Stimulated activated CD4-positive, alpha-beta T cell treated with anti-CD3 and anti-CD28 coated beads, Interleukin-12 subunit alpha, Interleukin-12 subunit beta, amount 100 ng/mL, for 48 hours (primary cell): ENCODE measurements at regions not wholly inside any gene's neighbourhood (a gene's known extent, or its start where the extent isn't known, plus 50 kb on each side); places are given as distances from the start of the nearest gene placed in this dataset.
A peak's percentile ranks its signal among the peaks of the same experiment; 100 is the strongest.

Experiments used
- DNase-seq, 3 donors: peaks; one replicate each; pipeline ENCODE4 v3.0.0-alpha.2; 2020; ENCODE audit warnings: low read depth in 2 of 3, low spot score in 1 of 3

GRCh38 chr4:60122820-60123219, 1077.3 kb upstream of the ADGRL3 start:
- DNase-seq: no peak

- DNase-seq: no peak
Observed at GRCh38 chr4:60128888-60129287, 1071.2 kb upstream of the ADGRL3 start.

GRCh38 chr4:60129740-60130139, 1070.4 kb upstream of the ADGRL3 start:
- no peak for DNase-seq

GRCh38 chr4:60133375-60133774, 1066.8 kb upstream of the ADGRL3 start:
- DNase-seq: no peak

- no peak for DNase-seq
Observed at GRCh38 chr4:60134099-60134498, 1066.0 kb upstream of the ADGRL3 start.

- DNase-seq: no peak
Observed at GRCh38 chr4:60155088-60155487, 1045.0 kb upstream of the ADGRL3 start.

- no peak for DNase-seq
Observed at GRCh38 chr4:60173103-60173502, 1027.0 kb upstream of the ADGRL3 start.

GRCh38 chr4:60173718-60174117, 1026.4 kb upstream of the ADGRL3 start:
- no peak for DNase-seq

- DNase-seq: no peak
Observed at GRCh38 chr4:60175241-60175640, 1024.9 kb upstream of the ADGRL3 start.

- DNase-seq: no peak
Observed at GRCh38 chr4:60187428-60187827, 1012.7 kb upstream of the ADGRL3 start.

GRCh38 chr4:60189286-60189685, 1010.8 kb upstream of the ADGRL3 start:
- no peak for DNase-seq

- DNase-seq: no peak
Observed at GRCh38 chr4:60194214-60194613, 1005.9 kb upstream of the ADGRL3 start.

GRCh38 chr4:60195256-60195655, 1004.9 kb upstream of the ADGRL3 start:
- no peak for DNase-seq

GRCh38 chr4:60201052-60201673, 999.0 kb upstream of the ADGRL3 start:
- peak in 2 of 3 donors; percentile 16 to 30 for DNase-seq

GRCh38 chr4:60209588-60209987, 990.5 kb upstream of the ADGRL3 start:
- DNase-seq: no peak

- no peak for DNase-seq
Observed at GRCh38 chr4:60215906-60216305, 984.2 kb upstream of the ADGRL3 start.

GRCh38 chr4:60216752-60217151, 983.4 kb upstream of the ADGRL3 start:
- DNase-seq: no peak

GRCh38 chr4:60221866-60222265, 978.3 kb upstream of the ADGRL3 start:
- no peak for DNase-seq

GRCh38 chr4:60223208-60223923, 976.8 kb upstream of the ADGRL3 start:
- no peak for DNase-seq

GRCh38 chr4:60241866-60242265, 958.3 kb upstream of the ADGRL3 start:
- no peak for DNase-seq

GRCh38 chr4:60249784-60250183, 950.3 kb upstream of the ADGRL3 start:
- DNase-seq: no peak

- no peak for DNase-seq
Observed at GRCh38 chr4:60250657-60251056, 949.5 kb upstream of the ADGRL3 start.

- no peak for DNase-seq
Observed at GRCh38 chr4:60259781-60260180, 940.3 kb upstream of the ADGRL3 start.
